ENCODE measurements at regions not wholly inside any gene's neighbourhood (a gene's known extent, or its start where the extent isn't known, plus 50 kb on each side); places are given as distances from the start of the nearest gene placed in this dataset.

GRCh38 chr20:43320536-43320935 lies 130.8 kb upstream of the PTPRT start:
- intact Hi-C loops (cut with micrococcal nuclease; ENCODE audit: unreplicated experiment): no loop called here
- Mint-ChIP-seq H3K4me3 (ENCODE audit: unreplicated experiment) (no peak overlapping the region), H3K9me3 (ENCODE audit: unreplicated experiment) (no peaks in the 10 kb centered on the region), H3K27ac (ENCODE audit: unreplicated experiment) (no peak overlapping the region), H3K36me3 (ENCODE audit: insufficient read depth, unreplicated experiment) (no peaks in the 10 kb centered on the region), H3K27me3 (ENCODE audit: insufficient read depth, unreplicated experiment) (peaks cover 13% of the 10 kb centered on the region), H3K4me1 (ENCODE audit: low read depth, unreplicated experiment) (no peaks in the 10 kb centered on the region)
- POLR2A ChIA-PET: no interaction called here
- TF ChIP-seq, protein P1, sequence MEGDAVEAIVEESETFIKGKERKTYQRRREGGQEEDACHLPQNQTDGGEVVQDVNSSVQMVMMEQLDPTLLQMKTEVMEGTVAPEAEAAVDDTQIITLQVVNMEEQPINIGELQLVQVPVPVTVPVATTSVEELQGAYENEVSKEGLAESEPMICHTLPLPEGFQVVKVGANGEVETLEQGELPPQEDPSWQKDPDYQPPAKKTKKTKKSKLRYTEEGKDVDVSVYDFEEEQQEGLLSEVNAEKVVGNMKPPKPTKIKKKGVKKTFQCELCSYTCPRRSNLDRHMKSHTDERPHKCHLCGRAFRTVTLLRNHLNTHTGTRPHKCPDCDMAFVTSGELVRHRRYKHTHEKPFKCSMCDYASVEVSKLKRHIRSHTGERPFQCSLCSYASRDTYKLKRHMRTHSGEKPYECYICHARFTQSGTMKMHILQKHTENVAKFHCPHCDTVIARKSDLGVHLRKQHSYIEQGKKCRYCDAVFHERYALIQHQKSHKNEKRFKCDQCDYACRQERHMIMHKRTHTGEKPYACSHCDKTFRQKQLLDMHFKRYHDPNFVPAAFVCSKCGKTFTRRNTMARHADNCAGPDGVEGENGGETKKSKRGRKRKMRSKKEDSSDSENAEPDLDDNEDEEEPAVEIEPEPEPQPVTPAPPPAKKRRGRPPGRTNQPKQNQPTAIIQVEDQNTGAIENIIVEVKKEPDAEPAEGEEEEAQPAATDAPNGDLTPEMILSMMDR (IDR thresholded peaks at IDR 0.05; ENCODE audit: insufficient read depth in 1 of 2, low read depth in 1 of 2, low read length in 1 of 2, severe bottlenecking in 1 of 2, unreplicated experiment in 1 of 2): no peak
- H3K4me1 ChIP-seq: no peaks in the 10 kb centered on the region
- H3K9me3 ChIP-seq: no peaks in the 10 kb centered on the region
- no TSS peak for BruUV-seq (replicated peaks)
- no peaks in the 10 kb centered on the region for H3K36me3 ChIP-seq (ENCODE audit: control insufficient read depth, insufficient read depth, low read length)
- CTCF ChIA-PET: no interaction called here
- H3K27me3 ChIP-seq (replicated peaks; ENCODE audit: control insufficient read depth, insufficient read depth, low read length): no peaks in the 10 kb centered on the region
- DNase-seq: no peak
- H3K4me3 ChIP-seq (ENCODE audit: low read depth, low read length): no peak overlapping the region

DNA sequence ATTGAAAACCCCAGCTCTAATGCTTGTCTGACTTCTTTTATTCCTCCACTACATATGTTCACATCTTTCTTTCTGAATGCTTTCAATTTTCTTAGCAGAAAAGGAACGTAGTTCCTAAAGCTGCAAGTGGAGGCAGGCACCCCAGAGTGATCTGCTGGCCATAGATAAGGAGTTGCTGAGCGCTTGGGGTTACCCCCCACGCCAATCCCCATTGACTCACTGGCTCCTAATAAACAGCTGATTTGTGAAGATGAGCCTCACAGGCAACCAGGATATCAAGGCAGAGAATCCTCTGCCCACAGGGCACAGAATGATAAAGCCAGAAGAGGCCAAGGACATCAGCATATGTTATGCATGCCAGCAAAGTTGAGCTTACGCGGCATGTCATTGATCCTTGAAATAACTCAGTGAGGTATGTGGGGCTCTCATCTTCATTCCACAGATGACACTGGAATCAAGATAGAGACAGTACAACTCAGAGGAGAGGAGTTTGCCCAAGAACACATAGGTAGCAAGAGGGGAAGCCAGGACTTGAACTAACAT lies 129.1 kb upstream of the PTPRT start:
- Histone ChIP-seq H3K27me3 (replicated peaks; ENCODE audit: control insufficient read depth, insufficient read depth, low read length) (no peaks in the 10 kb centered on the region), H3K36me3 (ENCODE audit: control insufficient read depth, insufficient read depth, low read length) (no peaks in the 10 kb centered on the region), H3K4me3 (ENCODE audit: low read depth, low read length) (no peak overlapping the region), H3K4me1 (no peaks in the 10 kb centered on the region), H3K9me3 (no peaks in the 10 kb centered on the region)
- DNase-seq: no peak
- H3K36me3 Mint-ChIP-seq (ENCODE audit: insufficient read depth, unreplicated experiment): no peaks in the 10 kb centered on the region
- ChIA-PET POLR2A (no interaction called here), CTCF (no interaction called here)
- no peak overlapping the region for H3K4me3 Mint-ChIP-seq (ENCODE audit: unreplicated experiment)
- no peaks in the 10 kb centered on the region for H3K4me1 Mint-ChIP-seq (ENCODE audit: low read depth, unreplicated experiment)
- BruUV-seq (replicated peaks): no TSS peak
- intact Hi-C loops (cut with micrococcal nuclease; ENCODE audit: unreplicated experiment): no loop called here
- no peak overlapping the region for H3K27ac Mint-ChIP-seq (ENCODE audit: unreplicated experiment)
- H3K27me3 Mint-ChIP-seq (ENCODE audit: insufficient read depth, unreplicated experiment): peaks cover 13% of the 10 kb centered on the region
- H3K9me3 Mint-ChIP-seq (ENCODE audit: unreplicated experiment): no peaks in the 10 kb centered on the region
- TF ChIP-seq, protein P1 (IDR thresholded peaks at IDR 0.05; ENCODE audit: insufficient read depth in 1 of 2, low read depth in 1 of 2, low read length in 1 of 2, severe bottlenecking in 1 of 2, unreplicated experiment in 1 of 2): no peak

DNA sequence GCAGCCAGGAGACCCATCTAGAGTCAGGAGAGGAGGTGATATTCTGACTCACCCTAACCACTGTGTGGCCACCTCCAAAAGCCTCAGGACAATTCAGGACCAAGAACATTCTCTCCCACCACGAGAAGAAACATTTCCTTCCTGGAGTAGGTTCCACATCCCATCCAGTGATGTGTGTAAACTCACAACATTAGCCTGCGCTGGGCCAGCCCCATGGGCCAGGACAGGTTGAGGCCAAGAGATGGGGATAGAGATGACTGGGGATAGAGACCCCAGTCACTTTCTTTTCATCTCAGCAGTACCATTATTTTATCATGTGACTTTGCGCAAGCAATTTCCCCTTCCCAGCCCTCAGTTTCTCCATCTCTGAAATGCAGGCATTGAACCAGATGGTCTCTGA lies 126.6 kb upstream of the PTPRT start:
- Histone ChIP-seq H3K36me3 (ENCODE audit: control insufficient read depth, insufficient read depth, low read length) (no peaks in the 10 kb centered on the region), H3K4me3 (ENCODE audit: low read depth, low read length) (no peak overlapping the region), H3K4me1 (no peaks in the 10 kb centered on the region), H3K9me3 (no peaks in the 10 kb centered on the region), H3K27me3 (replicated peaks; ENCODE audit: control insufficient read depth, insufficient read depth, low read length) (no peaks in the 10 kb centered on the region)
- H3K9me3 Mint-ChIP-seq (ENCODE audit: unreplicated experiment): no peaks in the 10 kb centered on the region
- H3K4me1 Mint-ChIP-seq (ENCODE audit: low read depth, unreplicated experiment): no peaks in the 10 kb centered on the region
- no peak overlapping the region for H3K4me3 Mint-ChIP-seq (ENCODE audit: unreplicated experiment)
- peaks cover 12% of the 10 kb centered on the region for H3K27me3 Mint-ChIP-seq (ENCODE audit: insufficient read depth, unreplicated experiment)
- ChIA-PET POLR2A (no interaction called here), CTCF (no interaction called here)
- intact Hi-C loops (cut with micrococcal nuclease; ENCODE audit: unreplicated experiment): no loop called here
- TF ChIP-seq, protein P1 (IDR thresholded peaks at IDR 0.05; ENCODE audit: insufficient read depth in 1 of 2, low read depth in 1 of 2, low read length in 1 of 2, severe bottlenecking in 1 of 2, unreplicated experiment in 1 of 2): no peak
- no peak for DNase-seq
- BruUV-seq (replicated peaks): no TSS peak
- H3K27ac Mint-ChIP-seq (ENCODE audit: unreplicated experiment): no peak overlapping the region
- H3K36me3 Mint-ChIP-seq (ENCODE audit: insufficient read depth, unreplicated experiment): no peaks in the 10 kb centered on the region

All from Caco-2 (cell line).